ENCODE measurements at regions not wholly inside any gene's neighbourhood (a gene's known extent, or its start where the extent isn't known, plus 50 kb on each side); places are given as distances from the start of the nearest gene placed in this dataset.

GRCh38 chr1:239539051-239539450 lies 152.7 kb downstream of the CHRM3 start:
- no peak for DNase-seq

- DNase-seq, result no peak
Measured at GRCh38 chr1:239539812-239540211, 153.4 kb downstream of the CHRM3 start.

GRCh38 chr1:239543873-239544272 lies 157.5 kb downstream of the CHRM3 start:
- DNase-seq, result no peak

GRCh38 chr1:239545466-239545865 lies 159.1 kb downstream of the CHRM3 start:
- DNase-seq, result no peak

- DNase-seq, result no peak
Measured at GRCh38 chr1:239547987-239548386, 161.6 kb downstream of the CHRM3 start.

- no peak for DNase-seq
Measured at GRCh38 chr1:239550178-239550577, 163.8 kb downstream of the CHRM3 start.

- no peak for DNase-seq
Measured at GRCh38 chr1:239555350-239555749, 169.0 kb downstream of the CHRM3 start.

- DNase-seq, result no peak
Measured at GRCh38 chr1:239558559-239558958, 172.2 kb downstream of the CHRM3 start.

- DNase-seq, result no peak
Measured at GRCh38 chr1:239558991-239559390, 172.6 kb downstream of the CHRM3 start.

GRCh38 chr1:239560921-239561320 lies 174.6 kb downstream of the CHRM3 start:
- DNase-seq, result no peak

GRCh38 chr1:239562095-239562494 lies 175.7 kb downstream of the CHRM3 start:
- no peak for DNase-seq

GRCh38 chr1:239563681-239564080 lies 177.3 kb downstream of the CHRM3 start:
- DNase-seq, result no peak

- no peak for DNase-seq
Measured at GRCh38 chr1:239566074-239566473, 179.7 kb downstream of the CHRM3 start.

GRCh38 chr1:239570878-239571277 lies 184.5 kb downstream of the CHRM3 start:
- no peak for DNase-seq

GRCh38 chr1:239572183-239572582 lies 185.8 kb downstream of the CHRM3 start:
- DNase-seq, result no peak

GRCh38 chr1:239574112-239574511 lies 187.7 kb downstream of the CHRM3 start:
- no peak for DNase-seq

- DNase-seq, result no peak
Measured at GRCh38 chr1:239575113-239575512, 188.7 kb downstream of the CHRM3 start.

GRCh38 chr1:239583536-239583935 lies 197.2 kb downstream of the CHRM3 start:
- DNase-seq, result no peak

GRCh38 chr1:239586128-239586527 lies 199.8 kb downstream of the CHRM3 start:
- DNase-seq, result no peak

GRCh38 chr1:239587066-239587465 lies 200.7 kb downstream of the CHRM3 start:
- peak; percentile 29 for DNase-seq

GRCh38 chr1:239587574-239588369 lies 201.4 kb downstream of the CHRM3 start:
- DNase-seq, result no peak

- DNase-seq, result no peak
Measured at GRCh38 chr1:239590556-239590955, 204.2 kb downstream of the CHRM3 start.

- no peak for DNase-seq
Measured at GRCh38 chr1:239593527-239593926, 207.2 kb downstream of the CHRM3 start.

- no peak for DNase-seq
Measured at GRCh38 chr1:239600588-239600987, 214.2 kb downstream of the CHRM3 start.

GRCh38 chr1:239601108-239601507 lies 214.7 kb downstream of the CHRM3 start:
- DNase-seq, result no peak

All from activated CD8-positive, alpha-beta memory T cell treated with anti-CD3 and anti-CD28 coated beads, Interleukin-2, amount 50 U/mL, for 4 hours (primary cell).